Mesendoderm (in vitro differentiated cells): ENCODE measurements at regions not wholly inside any gene's neighbourhood (a gene's known extent, or its start where the extent isn't known, plus 50 kb on each side); places are given as distances from the start of the nearest gene placed in this dataset.

ENCODE experiments used
- DNase-seq: peaks from one replicate; pipeline ENCODE4 v3.0.0; 2013
- H2AK5ac ChIP-seq: 2 replicates; pipeline ENCODE4 v1.6.1; 2013; ENCODE audit warnings: low read length, inconsistent platforms
- H2BK120ac ChIP-seq: 2 replicates; pipeline ENCODE4 v1.6.1; 2013; ENCODE audit warnings: low read depth, mild to moderate bottlenecking, low read length, moderate library complexity, mixed read lengths
- H2BK15ac ChIP-seq: replicated peaks from 2 replicates; pipeline ENCODE4 v1.6.1; 2013; ENCODE audit warnings: low read depth, mild to moderate bottlenecking, moderate library complexity
- H2BK5ac ChIP-seq: 2 replicates; pipeline ENCODE4 v1.6.1; 2013; ENCODE audit warnings: low read length, inconsistent platforms
- H3K18ac ChIP-seq: 2 replicates; pipeline ENCODE4 v1.6.1; 2013; ENCODE audit warnings: mild to moderate bottlenecking, low read length, mixed read lengths
- H3K23ac ChIP-seq: one replicate; pipeline ENCODE4 v1.6.1; 2013; ENCODE audit warnings: low read length
- H3K27ac ChIP-seq: 2 replicates; pipeline ENCODE4 v1.5.1; 2013; ENCODE audit warnings: low read depth, mild to moderate bottlenecking, inconsistent platforms, low read length, moderate library complexity
- H3K27me3 ChIP-seq: 2 replicates; pipeline ENCODE4 v1.6.1; 2013; ENCODE audit warnings: low read length, control low read depth, mild to moderate bottlenecking, inconsistent platforms; ENCODE audit not compliant: insufficient read depth, poor library complexity
- H3K36me3 ChIP-seq: 2 replicates; pipeline ENCODE4 v1.6.1; 2013; ENCODE audit warnings: low read length, inconsistent platforms; ENCODE audit not compliant: control insufficient read depth, insufficient read depth
- H3K4ac ChIP-seq: one replicate; pipeline ENCODE4 v1.6.1; 2013; ENCODE audit warnings: low read depth, mild to moderate bottlenecking, low read length, moderate library complexity
- H3K4me1 ChIP-seq: 2 replicates; pipeline ENCODE4 v1.6.1; 2013; ENCODE audit warnings: low read depth, low read length, inconsistent platforms; ENCODE audit not compliant: control insufficient read depth
- H3K4me2 ChIP-seq: 2 replicates; pipeline ENCODE4 v1.6.1; 2013; ENCODE audit warnings: low read length
- H3K4me3 ChIP-seq: 2 replicates; pipeline ENCODE4 v1.5.1; 2013; ENCODE audit warnings: mild to moderate bottlenecking, low read length
- H3K56ac ChIP-seq: one replicate; pipeline ENCODE4 v1.6.1; 2013; ENCODE audit warnings: low read length
- H3K79me1 ChIP-seq: 2 replicates; pipeline ENCODE4 v1.6.1; 2013; ENCODE audit warnings: low read length, inconsistent platforms
- H3K79me2 ChIP-seq: 2 replicates; pipeline ENCODE4 v1.6.1; 2013; ENCODE audit warnings: mild to moderate bottlenecking, low read length; ENCODE audit not compliant: control insufficient read depth, insufficient read depth
- H3K9ac ChIP-seq: 2 replicates; pipeline ENCODE4 v1.6.1; 2013; ENCODE audit warnings: low read length, inconsistent platforms
- H4K5ac ChIP-seq: one replicate; pipeline ENCODE4 v1.6.1; 2013; ENCODE audit warnings: low read length
- H4K8ac ChIP-seq: one replicate; pipeline ENCODE4 v1.6.1; 2013; ENCODE audit warnings: low read depth, mild to moderate bottlenecking, control low read depth, low read length, moderate library complexity
- WGBS: extraction: QIAGEN DNeasy Blood & Tissue Kit; methylation state at CpG from one replicate; pipeline ENCODE4 v1.1.7; 2013; ENCODE audit warnings: low lambda C conversion rate, missing lambda C conversion rate; ENCODE audit not compliant: insufficient coverage; ENCODE audit errors: extremely low coverage; 5-methylcytosine and 5-hydroxymethylcytosine counted together

DNA sequence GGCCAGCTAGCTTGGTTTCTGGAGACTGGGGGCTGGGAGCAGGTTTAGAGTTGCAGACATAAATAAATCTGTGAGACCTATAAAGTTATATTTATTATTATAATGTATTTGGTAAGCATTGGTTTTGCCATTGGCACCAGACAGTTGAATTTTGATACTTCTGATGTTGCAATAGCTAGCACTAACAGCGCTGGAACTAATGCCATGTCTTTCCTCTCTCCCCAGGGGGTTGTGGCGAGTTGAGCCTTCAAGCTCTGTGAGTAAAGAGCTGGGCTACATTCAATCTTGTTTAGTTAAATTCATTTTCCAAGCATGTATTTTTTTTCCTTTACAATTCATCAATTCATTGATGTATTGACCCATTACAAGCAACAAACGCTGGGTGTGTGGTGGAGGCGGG lies 358.7 kb upstream of the NR3C2 start:
- Histone ChIP-seq H3K27ac (no peak overlapping the region), H3K56ac (no peak overlapping the region), H2BK5ac (no peak overlapping the region), H3K36me3 (no peaks in the 10 kb centered on the region), H3K4me1 (no peaks in the 10 kb centered on the region), H4K5ac (no peak overlapping the region), H2BK15ac (no peak overlapping the region), H3K4ac (no peak overlapping the region), H3K23ac (no peak overlapping the region), H3K79me2 (no peaks in the 10 kb centered on the region), H2AK5ac (no peak overlapping the region), H3K79me1 (no peaks in the 10 kb centered on the region), H3K9ac (no peak overlapping the region), H3K18ac (no peak overlapping the region), H4K8ac (no peak overlapping the region), H2BK120ac (no peak overlapping the region), H3K4me3 (no peak overlapping the region), H3K27me3 (no peaks in the 10 kb centered on the region), H3K4me2 (no peak overlapping the region)
- DNase-seq: no peak
- WGBS: no CpG with 5 or more reads among the region's 4 CpGs

DNA sequence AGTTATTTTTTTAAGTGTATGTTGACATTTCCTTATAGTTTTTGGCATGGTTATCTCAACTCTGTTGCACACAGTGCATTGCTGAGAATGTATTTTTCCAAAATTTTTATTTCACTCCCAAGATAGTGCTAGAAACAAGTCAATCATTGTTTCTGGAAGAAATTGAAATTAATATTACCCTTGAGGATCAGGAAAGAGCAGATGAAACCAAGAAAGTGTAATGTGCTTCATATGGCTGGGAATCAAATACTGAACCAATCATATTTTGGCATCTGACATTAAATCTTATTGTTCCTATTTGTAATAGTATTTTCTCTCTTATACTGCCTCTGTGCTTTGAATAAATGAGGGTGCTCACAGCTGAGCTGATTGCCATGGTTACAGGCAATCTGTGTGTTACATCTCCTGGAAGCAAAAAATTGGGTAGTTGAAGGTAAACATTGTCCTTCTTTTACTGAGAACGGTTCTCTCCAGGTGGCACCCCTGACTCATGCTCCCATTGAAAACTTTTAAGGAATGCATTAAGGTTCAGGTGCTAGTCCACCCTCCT lies 358.2 kb upstream of the NR3C2 start:
- H2BK15ac ChIP-seq: no peak overlapping the region
- H3K4me1 ChIP-seq: peaks cover 1% of the 10 kb centered on the region
- H3K36me3 ChIP-seq: no peaks in the 10 kb centered on the region
- H3K4me2 ChIP-seq: no peak overlapping the region
- no peak for DNase-seq
- no peak overlapping the region for H3K4me3 ChIP-seq
- H3K27me3 ChIP-seq: no peaks in the 10 kb centered on the region
- no peaks in the 10 kb centered on the region for H3K79me1 ChIP-seq
- H4K5ac ChIP-seq: no peak overlapping the region
- no peak overlapping the region for H2BK120ac ChIP-seq
- no CpG with 5 or more reads among the region's 1 CpG for WGBS
- H2AK5ac ChIP-seq: no peak overlapping the region
- H3K18ac ChIP-seq: no peak overlapping the region
- no peak overlapping the region for H3K27ac ChIP-seq
- no peak overlapping the region for H2BK5ac ChIP-seq
- no peak overlapping the region for H3K56ac ChIP-seq
- H3K9ac ChIP-seq: no peak overlapping the region
- no peaks in the 10 kb centered on the region for H3K79me2 ChIP-seq
- H3K23ac ChIP-seq: no peak overlapping the region
- H4K8ac ChIP-seq: no peak overlapping the region
- no peak overlapping the region for H3K4ac ChIP-seq

DNA sequence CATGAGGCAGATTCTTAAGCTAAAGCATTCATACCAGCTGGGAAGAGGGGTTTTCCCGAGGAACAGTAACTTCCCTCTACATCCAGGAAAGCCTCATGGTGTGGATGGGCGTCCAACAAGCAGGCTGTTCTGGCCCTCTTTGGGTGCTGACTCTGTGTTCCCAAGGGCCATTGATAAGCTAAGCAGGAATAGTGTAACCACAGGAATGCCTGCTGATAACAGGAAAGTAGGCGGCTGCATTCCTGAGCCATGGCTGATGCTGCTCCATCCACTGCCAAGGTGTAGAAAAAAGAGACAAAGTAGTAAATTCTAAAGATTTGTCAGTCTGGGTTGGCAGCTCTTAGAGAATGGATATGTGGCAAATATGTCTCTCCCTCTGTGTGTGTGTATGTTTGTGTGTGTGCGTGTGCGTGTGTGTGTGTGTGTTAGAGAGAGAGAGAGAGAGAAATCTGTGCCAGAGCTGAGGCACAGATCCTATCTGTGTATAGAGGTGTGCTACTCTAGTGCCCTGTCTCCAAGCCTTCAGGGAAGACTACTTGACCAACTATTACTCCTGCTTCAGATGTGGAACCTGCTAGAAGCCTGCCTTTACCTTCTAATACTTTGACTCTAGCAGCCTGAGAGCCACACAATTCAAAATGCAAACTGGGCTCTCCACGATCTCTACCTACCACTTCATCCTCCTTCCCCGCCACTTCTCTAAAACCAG lies 353.1 kb upstream of the NR3C2 start:
- Histone ChIP-seq H3K79me2 (no peaks in the 10 kb centered on the region), H3K9ac (no peak overlapping the region), H2BK120ac (no peak overlapping the region), H3K36me3 (no peaks in the 10 kb centered on the region), H3K4me1 (peaks cover 3% of the 10 kb centered on the region), H2BK15ac (no peak overlapping the region), H3K23ac (no peak overlapping the region), H3K4ac (no peak overlapping the region), H2AK5ac (no peak overlapping the region), H3K79me1 (no peaks in the 10 kb centered on the region), H3K18ac (no peak overlapping the region), H3K56ac (no peak overlapping the region), H3K4me2 (no peak overlapping the region), H3K27me3 (no peaks in the 10 kb centered on the region), H4K8ac (no peak overlapping the region), H2BK5ac (no peak overlapping the region), H3K4me3 (no peak overlapping the region), H3K27ac (no peak overlapping the region), H4K5ac (no peak overlapping the region)
- no CpG with 5 or more reads among the region's 7 CpGs for WGBS
- DNase-seq: peak; percentile 94

DNA sequence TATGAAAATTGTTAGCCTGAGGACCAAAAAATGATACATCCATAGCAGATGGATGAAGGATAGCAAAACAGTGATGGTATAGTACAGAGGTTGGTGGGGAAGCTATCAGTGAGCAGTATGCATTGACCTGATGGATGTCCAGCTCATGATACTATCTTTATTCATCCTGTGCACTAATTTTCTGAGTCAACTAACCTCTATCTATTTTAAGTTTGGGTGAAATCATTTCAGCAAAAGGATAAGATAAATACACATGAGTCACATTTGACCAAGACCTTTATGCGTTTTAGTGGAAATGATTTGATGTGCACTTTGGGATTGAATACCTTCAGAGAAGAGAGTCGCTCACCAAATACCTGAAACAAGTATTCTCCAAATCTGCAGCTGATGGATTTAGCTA lies 351.0 kb upstream of the NR3C2 start:
- no peak overlapping the region for H3K56ac ChIP-seq
- no peak overlapping the region for H3K9ac ChIP-seq
- H3K27me3 ChIP-seq: no peaks in the 10 kb centered on the region
- H3K4me2 ChIP-seq: no peak overlapping the region
- no peaks in the 10 kb centered on the region for H3K79me2 ChIP-seq
- no peak overlapping the region for H3K27ac ChIP-seq
- no peak overlapping the region for H3K4ac ChIP-seq
- no peak overlapping the region for H2BK5ac ChIP-seq
- peaks cover 3% of the 10 kb centered on the region for H3K4me1 ChIP-seq
- H3K4me3 ChIP-seq: no peak overlapping the region
- H3K18ac ChIP-seq: no peak overlapping the region
- no peaks in the 10 kb centered on the region for H3K79me1 ChIP-seq
- H3K36me3 ChIP-seq: no peaks in the 10 kb centered on the region
- H4K8ac ChIP-seq: no peak overlapping the region
- no CpG with 5 or more reads among the region's 2 CpGs for WGBS
- no peak overlapping the region for H2BK15ac ChIP-seq
- H2AK5ac ChIP-seq: no peak overlapping the region
- no peak for DNase-seq
- no peak overlapping the region for H2BK120ac ChIP-seq
- H4K5ac ChIP-seq: no peak overlapping the region
- no peak overlapping the region for H3K23ac ChIP-seq

DNA sequence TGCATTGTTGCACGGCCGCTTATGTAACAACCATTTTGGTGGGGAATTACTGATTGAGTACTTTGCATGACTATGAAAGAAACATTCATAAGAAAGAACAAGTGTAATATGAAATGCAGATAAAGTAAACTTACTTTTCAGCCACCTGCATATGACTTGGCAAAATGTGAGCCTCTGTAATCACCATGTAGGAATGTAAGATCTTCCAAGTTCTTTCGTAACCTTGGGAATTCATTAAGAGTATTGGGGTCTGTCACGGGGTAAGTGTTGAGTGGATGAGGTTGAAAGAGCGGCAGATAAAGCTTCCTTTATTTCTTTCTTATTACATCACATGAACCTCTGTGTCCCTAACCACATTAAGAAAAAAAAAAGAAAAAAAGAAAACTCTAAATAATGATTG lies 348.5 kb upstream of the NR3C2 start:
- peak; percentile 57 for DNase-seq
- Histone ChIP-seq H4K8ac (no peak overlapping the region), H3K23ac (no peak overlapping the region), H3K56ac (no peak overlapping the region), H3K27me3 (no peaks in the 10 kb centered on the region), H2BK5ac (no peak overlapping the region), H3K4ac (no peak overlapping the region), H4K5ac (no peak overlapping the region), H2BK120ac (no peak overlapping the region), H3K79me1 (no peaks in the 10 kb centered on the region), H3K79me2 (no peaks in the 10 kb centered on the region), H2AK5ac (no peak overlapping the region), H3K9ac (no peak overlapping the region), H3K36me3 (no peaks in the 10 kb centered on the region), H3K27ac (no peak overlapping the region), H3K4me1 (peaks cover 3% of the 10 kb centered on the region), H3K4me2 (no peak overlapping the region), H2BK15ac (no peak overlapping the region), H3K4me3 (no peak overlapping the region), H3K18ac (no peak overlapping the region)
- WGBS: no CpG with 5 or more reads among the region's 5 CpGs

DNA sequence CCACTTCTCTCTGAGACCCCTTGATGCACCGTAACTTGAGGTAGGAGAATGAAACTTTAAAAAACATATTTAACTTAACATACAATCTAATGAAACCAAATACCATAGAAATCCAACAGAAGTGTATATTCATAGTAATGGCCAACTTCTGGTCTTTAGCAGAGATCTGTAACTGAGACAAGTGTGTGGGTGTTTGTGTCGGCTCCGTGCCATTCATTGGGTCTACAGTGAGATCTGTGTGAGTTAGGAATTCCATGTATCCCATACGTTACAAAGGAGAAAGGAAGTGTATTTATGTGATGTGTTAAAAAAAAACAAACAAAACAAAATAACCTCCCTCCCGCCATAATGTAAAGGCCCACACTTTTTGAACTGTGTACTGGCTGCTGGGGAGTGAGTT lies 348.0 kb upstream of the NR3C2 start:
- no peak overlapping the region for H3K23ac ChIP-seq
- no peak for DNase-seq
- H3K79me1 ChIP-seq: no peaks in the 10 kb centered on the region
- no peak overlapping the region for H4K5ac ChIP-seq
- no peak overlapping the region for H3K4ac ChIP-seq
- H3K56ac ChIP-seq: no peak overlapping the region
- H2BK120ac ChIP-seq: no peak overlapping the region
- no peak overlapping the region for H4K8ac ChIP-seq
- no peak overlapping the region for H2BK5ac ChIP-seq
- no peak overlapping the region for H3K4me3 ChIP-seq
- no peaks in the 10 kb centered on the region for H3K36me3 ChIP-seq
- H3K27ac ChIP-seq: no peak overlapping the region
- H3K18ac ChIP-seq: no peak overlapping the region
- no peaks in the 10 kb centered on the region for H3K27me3 ChIP-seq
- no peaks in the 10 kb centered on the region for H3K79me2 ChIP-seq
- no peak overlapping the region for H3K9ac ChIP-seq
- no peak overlapping the region for H3K4me2 ChIP-seq
- H3K4me1 ChIP-seq: no peaks in the 10 kb centered on the region
- no peak overlapping the region for H2BK15ac ChIP-seq
- WGBS: no CpG with 5 or more reads among the region's 5 CpGs
- H2AK5ac ChIP-seq: no peak overlapping the region
